Activated CD8-positive, alpha-beta memory T cell treated with anti-CD3 and anti-CD28 coated beads for 48 hours (primary cell): ENCODE measurements at regions not wholly inside any gene's neighbourhood (a gene's known extent, or its start where the extent isn't known, plus 50 kb on each side); places are given as distances from the start of the nearest gene placed in this dataset.
"Not testable (repeated sequence)": the region's sequence is repeated elsewhere in the genome, so short reads cannot be mapped to it uniquely, and the experiment has no call there.

Experiments
- DNase-seq, 3 experiments: peaks; one replicate each; pipeline ENCODE4 v3.0.0-alpha.2; 2020; ENCODE audit warnings: low read depth in 2 of 3, low spot score in 2 of 3

- no peak for DNase-seq
Observed at GRCh38 chr1:213415691-213416380, 364.8 kb downstream of the RPS6KC1 start.

- DNase-seq, result no peak
Observed at GRCh38 chr1:213416461-213417224, 365.6 kb downstream of the RPS6KC1 start.

- no peak for DNase-seq
Observed at GRCh38 chr1:213417225-213417820, 366.3 kb downstream of the RPS6KC1 start.

GRCh38 chr1:213417846-213418245 is 366.8 kb downstream of the RPS6KC1 start:
- DNase-seq, result no peak

- DNase-seq, result no peak
Observed at GRCh38 chr1:213418268-213419071, 367.4 kb downstream of the RPS6KC1 start.

GRCh38 chr1:213419401-213420030 is 368.5 kb downstream of the RPS6KC1 start:
- no peak for DNase-seq

GRCh38 chr1:213421178-213421577 is 370.1 kb downstream of the RPS6KC1 start:
- not testable (repeated sequence) for DNase-seq

- no peak for DNase-seq
Observed at GRCh38 chr1:213423041-213423440, 372.0 kb downstream of the RPS6KC1 start.

GRCh38 chr1:213423605-213424004 is 372.6 kb downstream of the RPS6KC1 start:
- no peak for DNase-seq

GRCh38 chr1:213425376-213426030 is 374.5 kb downstream of the RPS6KC1 start:
- no peak for DNase-seq

GRCh38 chr1:213429642-213430041 is 378.6 kb downstream of the RPS6KC1 start:
- no peak for DNase-seq

- no peak for DNase-seq
Observed at GRCh38 chr1:213435715-213436114, 384.7 kb downstream of the RPS6KC1 start.

- DNase-seq, result no peak
Observed at GRCh38 chr1:213438339-213438738, 387.3 kb downstream of the RPS6KC1 start.

GRCh38 chr1:213439703-213440102 is 388.7 kb downstream of the RPS6KC1 start:
- DNase-seq, result no peak

- no peak for DNase-seq
Observed at GRCh38 chr1:213440766-213441165, 389.7 kb downstream of the RPS6KC1 start.

GRCh38 chr1:213443415-213443814 is 392.4 kb downstream of the RPS6KC1 start:
- DNase-seq, result no peak

GRCh38 chr1:213444224-213444623 is 393.2 kb downstream of the RPS6KC1 start:
- DNase-seq, result no peak

GRCh38 chr1:213446496-213446895 is 395.5 kb downstream of the RPS6KC1 start:
- DNase-seq, result no peak

- DNase-seq, result no peak
Observed at GRCh38 chr1:213448360-213448759, 397.3 kb downstream of the RPS6KC1 start.

- no peak for DNase-seq
Observed at GRCh38 chr1:213448776-213449175, 397.7 kb downstream of the RPS6KC1 start.
